H9 (cell line): ENCODE measurements at regions not wholly inside any gene's neighbourhood (a gene's known extent, or its start where the extent isn't known, plus 50 kb on each side); places are given as distances from the start of the nearest gene placed in this dataset.

Source experiments
- DNase-seq: peaks from one replicate; pipeline ENCODE4 v3.0.0-alpha.2; 2017
- H2AFZ ChIP-seq: one replicate; pipeline ENCODE4 v1.6.1; 2013; ENCODE audit warnings: mild to moderate bottlenecking, low read length, control low read depth, moderate library complexity
- H2AK5ac ChIP-seq: 2 replicates; pipeline ENCODE4 v1.6.1; 2013; ENCODE audit warnings: low read length, control low read depth, mixed read lengths; ENCODE audit not compliant: insufficient read length
- H2BK120ac ChIP-seq: one replicate; pipeline ENCODE4 v1.6.1; 2013; ENCODE audit warnings: low read depth, mild to moderate bottlenecking, low read length, control low read depth, inconsistent platforms; ENCODE audit not compliant: poor library complexity, severe bottlenecking
- H2BK12ac ChIP-seq: 2 replicates; pipeline ENCODE4 v1.6.1; 2013; ENCODE audit warnings: low read length, control low read depth, mixed read lengths, low read depth; ENCODE audit not compliant: insufficient read length
- H2BK15ac ChIP-seq: 2 replicates; pipeline ENCODE4 v1.6.1; 2013; ENCODE audit warnings: low read depth, low read length, control low read depth
- H2BK20ac ChIP-seq: one replicate; pipeline ENCODE4 v1.6.1; 2013; ENCODE audit warnings: low read depth, mild to moderate bottlenecking, low read length, control low read depth, inconsistent platforms; ENCODE audit not compliant: poor library complexity, severe bottlenecking
- H2BK5ac ChIP-seq: 2 replicates; pipeline ENCODE4 v1.6.1; 2013; ENCODE audit warnings: low read length, control low read depth, mixed read lengths; ENCODE audit not compliant: insufficient read length
- H3K14ac ChIP-seq: 2 replicates; pipeline ENCODE4 v1.6.1; 2013; ENCODE audit warnings: low read length, control low read depth; ENCODE audit not compliant: insufficient read depth
- H3K18ac ChIP-seq: 2 replicates; pipeline ENCODE4 v1.6.1; 2013; ENCODE audit warnings: low read depth, mild to moderate bottlenecking, mixed read lengths, low read length, control low read depth; ENCODE audit not compliant: insufficient read length
- H3K23ac ChIP-seq: 2 replicates; pipeline ENCODE4 v1.6.1; 2013; ENCODE audit warnings: low read length, control low read depth, mixed read lengths, low read depth; ENCODE audit not compliant: insufficient read length
- H3K23me2 ChIP-seq: 2 replicates; pipeline ENCODE4 v1.6.1; 2013; ENCODE audit warnings: low read depth, mild to moderate bottlenecking, mixed read lengths, low read length, control low read depth; ENCODE audit not compliant: insufficient read length, poor library complexity, severe bottlenecking
- H3K27ac ChIP-seq: 2 replicates; pipeline ENCODE4 v1.5.1; 2013; ENCODE audit warnings: low read length, control low read depth, mixed read lengths, low read depth; ENCODE audit not compliant: insufficient read length
- H3K27me3 ChIP-seq: 2 replicates; pipeline ENCODE4 v1.6.1; 2013; ENCODE audit warnings: low read length, control low read depth, inconsistent platforms; ENCODE audit not compliant: insufficient read depth
- H3K4ac ChIP-seq: 2 replicates; pipeline ENCODE4 v1.6.1; 2013; ENCODE audit warnings: low read depth, mild to moderate bottlenecking, control low read depth, inconsistent platforms, low read length, moderate library complexity
- H3K4me1 ChIP-seq: 2 replicates; pipeline ENCODE4 v1.6.1; 2013; ENCODE audit warnings: low read length, control low read depth, inconsistent platforms; ENCODE audit not compliant: insufficient read depth
- H3K4me2 ChIP-seq: 2 replicates; pipeline ENCODE4 v1.6.1; 2013; ENCODE audit warnings: low read length, control low read depth, mixed read lengths; ENCODE audit not compliant: insufficient read length, insufficient read depth
- H3K56ac ChIP-seq: 2 replicates; pipeline ENCODE4 v1.6.1; 2013; ENCODE audit warnings: low read depth, mild to moderate bottlenecking, mixed read lengths, low read length, control low read depth; ENCODE audit not compliant: insufficient read length
- H3K79me1 ChIP-seq: 2 replicates; pipeline ENCODE4 v1.6.1; 2013; ENCODE audit warnings: low read depth, mild to moderate bottlenecking, moderate library complexity, low read length, control low read depth, inconsistent platforms; ENCODE audit not compliant: insufficient read depth, poor library complexity, severe bottlenecking
- H3K79me2 ChIP-seq: 2 replicates; pipeline ENCODE4 v1.6.1; 2013; ENCODE audit warnings: low read length, control low read depth, inconsistent platforms; ENCODE audit not compliant: insufficient read depth
- H3K9ac ChIP-seq: 2 replicates; pipeline ENCODE4 v1.6.1; 2013; ENCODE audit warnings: low read length, control low read depth, mixed read lengths; ENCODE audit not compliant: insufficient read length; ENCODE audit errors: extremely low read depth
- H3K9me3 ChIP-seq: one replicate; pipeline ENCODE4 v1.6.1; 2013; ENCODE audit warnings: low read depth, low read length, inconsistent platforms; ENCODE audit not compliant: control insufficient read depth
- H3T11ph ChIP-seq: one replicate; pipeline ENCODE4 v1.6.1; 2013; ENCODE audit warnings: mild to moderate bottlenecking, low read length, control low read depth, inconsistent platforms
- H4K20me1 ChIP-seq: one replicate; pipeline ENCODE4 v1.6.1; 2013; ENCODE audit not compliant: control insufficient read depth, insufficient read length, insufficient read depth
- H4K5ac ChIP-seq: 2 replicates; pipeline ENCODE4 v1.6.1; 2013; ENCODE audit warnings: low read depth, mild to moderate bottlenecking, mixed read lengths, low read length, control low read depth; ENCODE audit not compliant: insufficient read length
- H4K8ac ChIP-seq: replicated peaks from 2 replicates; pipeline ENCODE4 v1.6.1; 2013; ENCODE audit warnings: low read length, control low read depth, mixed read lengths, low read depth; ENCODE audit not compliant: insufficient read length
- H4K91ac ChIP-seq: 2 replicates; pipeline ENCODE4 v1.6.1; 2013; ENCODE audit warnings: low read depth, mild to moderate bottlenecking, moderate library complexity, mixed read lengths, low read length, control low read depth; ENCODE audit not compliant: insufficient read length
- H3K27ac Mint-ChIP-seq, 3 experiments: 2 replicates in 2 of 3; 3 replicates in 1 of 3; pipeline ENCODE4 v1.8.0; 2020 to 2021; ENCODE audit warnings: mixed read lengths in 3 of 3, mild to moderate bottlenecking in 1 of 3, moderate library complexity in 1 of 3
- H3K27me3 Mint-ChIP-seq: 2 replicates; pipeline ENCODE4 v1.8.0; 2021; ENCODE audit warnings: low read depth, mild to moderate bottlenecking, moderate library complexity, mixed read lengths
- H3K36me3 Mint-ChIP-seq, 3 experiments: 2 replicates in 2 of 3; 3 replicates in 1 of 3; pipeline ENCODE4 v1.8.0; 2020 to 2021; ENCODE audit warnings: low read depth in 3 of 3, mixed read lengths in 3 of 3; ENCODE audit not compliant: insufficient read depth in 1 of 3
- H3K4me1 Mint-ChIP-seq, 2 experiments: 2 replicates each; pipeline ENCODE4 v1.8.0; 2020; ENCODE audit warnings: mixed read lengths in 2 of 2
- H3K4me3 Mint-ChIP-seq, 2 experiments: 2 replicates in 1 of 2; 3 replicates in 1 of 2; pipeline ENCODE4 v1.8.0; 2020 to 2021; ENCODE audit warnings: mild to moderate bottlenecking in 2 of 2, mixed read lengths in 2 of 2, moderate library complexity in 1 of 2
- H3K9me3 Mint-ChIP-seq, 2 experiments: 2 replicates in 1 of 2; 3 replicates in 1 of 2; pipeline ENCODE4 v1.8.0; 2020; ENCODE audit warnings: mild to moderate bottlenecking in 2 of 2, mixed read lengths in 2 of 2, moderate library complexity in 1 of 2
- WGBS: extraction: QIAGEN DNeasy Blood & Tissue Kit; methylation state at CpG from one replicate; pipeline ENCODE4 v1.1.7; 2013; ENCODE audit warnings: missing lambda C conversion rate, low lambda C conversion rate, mixed read lengths; ENCODE audit not compliant: insufficient read length; ENCODE audit errors: extremely low coverage; 5-methylcytosine and 5-hydroxymethylcytosine counted together
- TF ChIP-seq, protein P1 (sequence below): fragments of 200-600 bp; sonication (generic); conservative IDR thresholded peaks from 3 replicates; pipeline ENCODE4 v1.8.0; 2021; ENCODE audit warnings: antibody characterized with exemption, mild to moderate bottlenecking

DNA sequence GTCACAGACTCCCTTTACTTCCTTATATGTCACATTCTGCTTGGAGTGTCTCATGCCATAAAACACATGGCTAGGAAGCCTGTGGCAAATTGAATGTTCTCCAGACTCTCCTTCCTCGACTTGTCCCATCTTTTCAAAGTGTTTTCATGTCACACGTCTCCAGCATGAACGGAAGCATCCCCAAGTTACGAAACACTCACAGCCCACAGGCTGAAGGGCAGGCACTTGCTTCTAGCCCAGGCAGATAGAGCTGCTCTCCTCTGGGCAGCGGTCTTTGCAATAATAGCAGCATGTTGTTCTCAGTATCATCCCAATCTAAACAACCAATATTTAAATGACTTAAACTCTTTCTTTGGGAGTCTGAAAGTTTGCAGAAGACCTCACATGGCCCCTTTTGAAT, 85.3 kb upstream of the ADAMTS9 start:
- Histone ChIP-seq H2BK12ac (no peak overlapping the region), H4K5ac (no peak overlapping the region), H3K56ac (no peak overlapping the region), H3T11ph (no peak overlapping the region), H3K27ac (no peak overlapping the region), H2AK5ac (no peak overlapping the region), H2BK5ac (no peak overlapping the region), H3K4me1 (no peaks in the 10 kb centered on the region), H3K27me3 (no peaks in the 10 kb centered on the region; the same call in 1 of the 2 replicates), H3K9ac (no peak overlapping the region), H3K4me2 (no peak overlapping the region), H3K4ac (no peak overlapping the region), H2BK15ac (no peak overlapping the region), H3K18ac (no peak overlapping the region), H3K9me3 (no peaks in the 10 kb centered on the region), H2BK120ac (no peak overlapping the region), H3K79me1 (no peaks in the 10 kb centered on the region), H4K8ac (no peak overlapping the region), H3K23ac (no peak overlapping the region), H2AFZ (peak overlapping the region; percentile 56), H2BK20ac (no peak overlapping the region), H4K91ac (no peak overlapping the region), H3K14ac (no peak overlapping the region), H4K20me1 (no peaks in the 10 kb centered on the region), H3K79me2 (no peaks in the 10 kb centered on the region), H3K23me2 (no peaks in the 10 kb centered on the region)
- TF ChIP-seq, protein P1, sequence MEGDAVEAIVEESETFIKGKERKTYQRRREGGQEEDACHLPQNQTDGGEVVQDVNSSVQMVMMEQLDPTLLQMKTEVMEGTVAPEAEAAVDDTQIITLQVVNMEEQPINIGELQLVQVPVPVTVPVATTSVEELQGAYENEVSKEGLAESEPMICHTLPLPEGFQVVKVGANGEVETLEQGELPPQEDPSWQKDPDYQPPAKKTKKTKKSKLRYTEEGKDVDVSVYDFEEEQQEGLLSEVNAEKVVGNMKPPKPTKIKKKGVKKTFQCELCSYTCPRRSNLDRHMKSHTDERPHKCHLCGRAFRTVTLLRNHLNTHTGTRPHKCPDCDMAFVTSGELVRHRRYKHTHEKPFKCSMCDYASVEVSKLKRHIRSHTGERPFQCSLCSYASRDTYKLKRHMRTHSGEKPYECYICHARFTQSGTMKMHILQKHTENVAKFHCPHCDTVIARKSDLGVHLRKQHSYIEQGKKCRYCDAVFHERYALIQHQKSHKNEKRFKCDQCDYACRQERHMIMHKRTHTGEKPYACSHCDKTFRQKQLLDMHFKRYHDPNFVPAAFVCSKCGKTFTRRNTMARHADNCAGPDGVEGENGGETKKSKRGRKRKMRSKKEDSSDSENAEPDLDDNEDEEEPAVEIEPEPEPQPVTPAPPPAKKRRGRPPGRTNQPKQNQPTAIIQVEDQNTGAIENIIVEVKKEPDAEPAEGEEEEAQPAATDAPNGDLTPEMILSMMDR = no peak
- Mint-ChIP-seq H3K36me3 (peaks cover 5 to 11% (median 7%) of the 10 kb centered on the region in 3 experiments), H3K27ac (no peak overlapping the region; a peak in 1 of 7 replicates), H3K4me3 (no peak overlapping the region), H3K4me1 (peaks cover 3% of the 10 kb centered on the region in 2 experiments; a peak in 3 of 4 replicates), H3K9me3 (peaks cover 7 to 9% of the 10 kb centered on the region in 2 experiments), H3K27me3 (no peaks in the 10 kb centered on the region)
- no peak for DNase-seq
- WGBS = no CpG with 5 or more reads among the region's 5 CpGs
